Stomach (tissue), 4 donors: ENCODE measurements at regions not wholly inside any gene's neighbourhood (a gene's known extent, or its start where the extent isn't known, plus 50 kb on each side); places are given as distances from the start of the nearest gene placed in this dataset.

ENCODE experiments used
- POLR2A ChIP-seq, 4 donors: fragments of 450-650 bp; IDR thresholded peaks; one replicate each; pipeline ENCODE4 v1.6.1; 2016; ENCODE audit warnings: antibody characterized with exemption in 4 of 4, control low read depth in 2 of 4, mild to moderate bottlenecking in 1 of 4, moderate library complexity in 1 of 4
- POLR2AphosphoS5 ChIP-seq, 3 donors: sonication (generic); formaldehyde crosslinking; IDR thresholded peaks; one replicate each; pipeline ENCODE4 v1.6.1; 2016; ENCODE audit warnings: antibody characterized with exemption in 3 of 3

GRCh38 chr12:131230340-131231031 is 276.8 kb downstream of the ADGRD1 start:
- TF ChIP-seq POLR2A (IDR thresholded peaks at IDR 0.05) (no peak), POLR2AphosphoS5 (IDR thresholded peaks at IDR 0.05) (no peak)
